ENCODE measurements at regions not wholly inside any gene's neighbourhood (a gene's known extent, or its start where the extent isn't known, plus 50 kb on each side); places are given as distances from the start of the nearest gene placed in this dataset.

DNA sequence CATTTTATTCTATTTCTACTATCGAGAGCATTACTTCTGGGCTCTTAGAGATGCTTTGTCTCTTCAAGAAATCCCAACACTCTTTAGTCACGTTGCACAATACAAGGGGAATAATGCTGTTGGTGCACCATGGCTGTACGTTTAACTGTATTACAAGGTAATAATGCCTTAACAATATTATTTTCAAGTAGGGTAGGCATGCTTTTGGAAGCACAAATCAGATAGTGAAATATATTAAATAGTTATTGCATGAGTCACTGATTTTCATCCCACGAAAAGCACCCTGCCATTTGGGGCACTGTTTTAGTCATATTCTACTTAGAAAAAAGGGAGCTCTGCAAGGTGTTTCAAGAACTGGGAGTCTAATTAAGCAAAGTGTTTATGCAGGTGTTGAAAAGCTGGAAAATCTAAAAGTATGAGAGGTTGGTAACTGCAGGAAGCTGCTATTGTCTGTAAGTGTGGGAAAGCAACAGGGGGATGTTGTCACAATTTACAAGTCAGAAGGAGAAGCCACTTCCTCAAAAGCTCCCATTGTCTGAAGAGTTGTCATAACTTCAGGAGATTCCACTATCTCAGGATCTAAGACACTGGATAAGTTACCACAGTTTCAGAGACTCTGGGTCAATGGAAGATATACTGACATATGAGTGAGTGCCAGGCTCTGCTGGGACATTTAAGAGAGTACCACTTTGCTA lies 218.2 kb downstream of the JRKL start:
- no peak for DNase-seq (ENCODE audit: low read depth)

DNA sequence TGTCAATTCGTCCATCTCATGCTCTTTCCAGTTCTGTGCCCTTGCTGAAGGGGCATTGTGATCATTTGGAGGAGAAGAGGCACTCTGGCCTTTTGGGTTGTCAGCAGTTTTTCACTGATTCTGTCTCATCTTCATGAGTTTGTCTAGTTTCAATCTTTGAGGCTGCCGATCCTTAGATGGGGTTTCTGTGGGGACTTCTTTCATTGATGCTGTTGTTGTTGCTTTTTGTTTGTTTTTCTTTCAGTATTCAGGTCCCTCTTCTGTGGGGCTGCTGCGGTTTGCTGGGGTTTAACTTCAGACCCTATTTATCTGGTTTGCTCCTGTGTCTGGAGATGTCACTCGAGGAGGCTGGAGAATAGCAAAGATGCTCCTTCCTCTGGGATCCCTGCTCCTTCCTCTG lies 224.3 kb downstream of the JRKL start:
- DNase-seq (ENCODE audit: low read depth) = no peak

DNA sequence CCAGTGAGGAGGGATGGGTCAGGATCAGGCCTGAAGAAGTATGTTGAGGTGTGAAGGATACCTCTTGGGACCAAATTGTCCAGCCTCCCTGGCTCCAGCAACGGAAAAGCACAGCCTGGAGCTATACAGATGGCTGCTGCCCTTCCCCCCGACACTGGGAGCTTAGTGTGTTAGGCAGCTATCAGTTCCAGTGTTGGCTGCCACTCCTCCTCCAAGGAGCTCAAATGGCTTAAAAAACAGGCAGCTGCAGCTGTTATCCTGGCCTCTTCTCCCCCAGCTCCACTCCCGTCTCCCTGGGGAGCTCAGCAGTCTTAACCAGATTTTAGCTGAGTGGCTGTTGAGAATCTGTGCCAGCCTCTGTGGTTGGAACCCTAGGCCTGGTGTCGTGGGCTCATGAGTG lies 225.0 kb downstream of the JRKL start:
- DNase-seq (ENCODE audit: low read depth) = no peak

DNA sequence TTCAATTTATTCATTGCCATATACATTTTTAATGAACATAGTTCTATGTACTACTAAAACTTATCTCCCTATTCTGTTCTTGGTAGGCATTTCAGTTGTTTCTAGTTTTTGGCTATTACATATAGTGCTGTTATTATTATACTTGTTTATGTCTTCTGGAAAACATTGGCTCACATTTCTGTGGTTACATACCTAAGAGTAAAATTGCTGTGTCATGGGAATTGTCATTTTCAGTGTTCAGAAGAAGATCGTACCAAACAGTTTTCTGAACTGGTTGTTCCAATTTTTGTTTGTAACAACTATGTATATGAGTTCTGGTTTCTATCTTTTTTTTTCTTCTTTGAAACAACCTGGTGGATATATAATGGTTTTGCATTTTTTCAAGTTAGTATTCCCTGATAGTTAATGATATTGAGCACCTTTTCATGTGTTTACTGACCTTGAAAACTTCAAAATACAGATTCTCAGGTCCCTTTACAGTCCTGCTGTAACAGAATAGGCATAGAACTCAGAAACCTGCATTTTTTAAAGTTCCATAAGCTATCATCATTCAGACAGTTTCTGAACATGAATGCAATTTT lies 230.7 kb downstream of the JRKL start:
- DNase-seq (ENCODE audit: low read depth) = no peak

DNA sequence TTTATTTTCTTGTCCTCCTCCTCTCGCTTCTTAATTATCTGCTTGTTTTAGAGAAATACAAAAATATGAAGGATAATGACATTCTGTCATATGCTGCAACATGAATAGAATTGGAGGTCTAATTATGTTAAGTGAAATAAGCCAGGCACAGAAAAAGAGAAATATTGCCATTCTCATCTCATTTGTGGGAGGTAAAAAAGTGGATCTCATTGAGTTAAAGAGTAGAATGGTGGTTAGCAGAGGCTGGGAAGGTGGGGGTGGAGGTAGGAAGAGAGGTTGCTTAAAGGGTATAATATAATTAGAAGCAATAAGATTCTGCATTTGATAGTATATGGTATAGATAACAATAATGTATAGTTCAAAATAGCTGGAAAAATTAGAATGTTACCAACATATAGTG lies 231.3 kb downstream of the JRKL start:
- DNase-seq (ENCODE audit: low read depth) = no peak

DNA sequence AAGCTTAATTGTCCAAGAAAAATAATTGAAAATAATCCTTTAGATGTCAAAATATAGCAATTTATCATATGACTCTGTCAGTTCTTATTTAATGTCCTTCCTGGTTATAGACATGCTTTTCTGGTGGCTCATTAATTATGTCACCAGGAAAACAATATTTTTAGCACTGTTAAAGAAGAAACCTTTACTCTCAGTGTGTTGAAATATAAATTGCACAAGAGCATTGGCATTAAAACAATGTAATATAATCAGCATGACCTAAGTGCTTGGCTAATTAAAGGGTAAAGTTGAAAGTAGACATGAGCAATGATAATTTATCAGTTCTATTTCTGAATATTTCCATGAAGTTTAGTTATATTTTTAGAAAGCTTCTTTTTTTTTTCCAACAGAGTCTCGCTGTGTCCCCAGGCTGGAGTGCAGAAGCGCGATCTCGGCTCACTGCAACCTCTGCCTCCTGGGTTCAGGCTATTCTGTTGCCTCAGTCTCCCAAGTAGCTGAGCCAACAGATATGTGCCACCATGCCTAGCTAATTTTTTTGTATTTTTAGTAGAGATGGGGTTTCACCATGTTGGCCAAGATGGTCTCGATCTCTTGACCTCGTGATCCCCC lies 232.3 kb downstream of the JRKL start:
- DNase-seq (ENCODE audit: low read depth) = no peak

DNA sequence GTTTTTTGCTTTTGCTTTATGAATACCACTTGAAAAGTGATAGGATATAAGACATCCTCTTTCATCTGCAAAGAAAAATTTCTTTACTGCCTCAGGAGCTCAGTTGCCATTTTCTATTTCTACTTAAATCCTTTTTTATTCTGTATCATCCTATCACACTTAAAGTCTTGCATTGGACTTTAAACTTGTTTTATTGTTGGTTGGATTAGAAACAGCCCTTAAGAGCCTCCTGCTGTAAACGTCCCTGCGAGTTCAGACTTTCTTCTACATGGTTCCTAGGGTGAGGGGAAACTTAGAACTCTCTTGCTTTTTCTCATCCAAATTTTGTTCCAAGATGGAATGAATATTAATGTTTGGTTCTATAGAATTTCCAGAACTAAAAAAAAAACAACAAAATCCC lies 234.3 kb downstream of the JRKL start:
- no peak for DNase-seq (ENCODE audit: low read depth)

DNA sequence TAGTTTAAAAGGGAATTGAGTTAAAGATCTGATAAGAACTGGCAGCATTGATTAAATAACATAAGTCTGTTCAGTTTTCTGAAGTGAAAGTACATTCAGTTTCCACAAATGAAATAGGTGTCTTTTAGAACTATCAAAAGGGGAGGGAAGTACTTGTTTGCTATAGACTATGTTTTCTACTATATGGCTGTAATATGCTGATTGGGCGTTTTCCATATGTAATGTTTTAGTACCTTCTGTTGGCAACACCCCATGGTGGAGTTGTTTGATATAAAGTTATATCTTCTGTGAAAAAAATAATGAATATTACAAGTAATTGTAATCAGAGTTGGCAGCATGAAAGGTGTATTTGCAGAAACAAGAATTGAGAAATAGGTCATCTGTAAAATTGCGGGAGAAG lies 237.6 kb downstream of the JRKL start:
- no peak for DNase-seq (ENCODE audit: low read depth)

DNA sequence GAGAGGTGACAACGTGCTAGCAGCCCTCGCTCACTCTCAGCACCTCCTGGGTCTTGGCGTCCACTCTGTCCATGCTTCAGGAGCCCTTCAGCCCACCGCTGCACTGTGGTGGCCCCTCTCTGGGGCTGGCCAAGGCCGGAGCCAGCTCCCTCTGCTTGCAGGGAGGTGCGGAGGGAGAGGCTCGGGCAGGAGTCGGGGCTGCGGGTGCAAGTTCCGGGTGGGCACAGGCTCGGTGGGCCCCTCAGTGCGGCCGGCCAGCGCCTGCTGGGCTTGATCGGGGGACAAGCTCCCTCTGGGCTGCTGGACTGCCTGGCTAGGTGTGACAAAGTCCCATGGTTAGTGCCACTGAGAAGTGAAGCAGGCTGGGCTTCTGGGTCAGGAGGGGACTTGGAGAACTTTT lies 245.8 kb downstream of the JRKL start:
- no peak for DNase-seq (ENCODE audit: low read depth)

DNA sequence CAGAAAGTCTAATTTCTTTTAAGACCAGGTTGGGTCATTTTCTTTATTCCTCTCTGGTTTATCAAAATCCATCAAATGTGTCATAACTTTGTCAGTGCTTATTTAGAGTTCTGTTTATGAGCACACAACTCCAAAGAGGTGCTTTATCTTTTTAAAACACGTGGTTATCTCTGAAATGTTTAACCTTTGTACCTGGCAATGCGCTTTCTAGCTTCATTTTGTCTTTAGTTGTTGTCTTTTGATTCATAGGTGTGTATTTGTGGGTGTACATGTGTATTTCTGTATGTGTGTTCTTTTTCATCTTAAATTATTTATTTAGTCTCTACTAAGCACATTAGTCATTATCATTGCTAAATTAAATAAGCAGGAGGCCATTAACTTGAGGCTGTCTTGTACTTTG lies 251.4 kb downstream of the JRKL start:
- DNase-seq (ENCODE audit: low read depth) = no peak

DNA sequence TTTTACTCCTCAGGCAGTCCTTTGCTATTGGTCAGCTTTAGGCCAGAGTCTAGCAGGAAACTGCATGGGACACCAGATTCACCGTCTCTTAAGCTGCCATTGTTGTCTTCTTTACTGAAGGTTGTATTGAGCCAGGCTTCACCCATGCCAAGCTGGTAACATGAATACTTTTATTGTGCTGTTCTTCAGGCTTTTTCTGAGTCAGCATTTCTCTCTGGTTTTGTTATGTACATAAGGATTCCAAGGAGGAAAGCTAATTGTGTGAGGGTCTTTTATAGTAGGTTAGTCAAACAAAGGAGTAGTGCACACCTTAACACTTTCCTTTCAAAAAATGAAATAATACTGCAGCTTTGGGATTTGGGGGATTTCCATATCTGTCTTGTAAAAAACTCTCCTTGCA lies 252.8 kb downstream of the JRKL start:
- DNase-seq (ENCODE audit: low read depth) = no peak

DNA sequence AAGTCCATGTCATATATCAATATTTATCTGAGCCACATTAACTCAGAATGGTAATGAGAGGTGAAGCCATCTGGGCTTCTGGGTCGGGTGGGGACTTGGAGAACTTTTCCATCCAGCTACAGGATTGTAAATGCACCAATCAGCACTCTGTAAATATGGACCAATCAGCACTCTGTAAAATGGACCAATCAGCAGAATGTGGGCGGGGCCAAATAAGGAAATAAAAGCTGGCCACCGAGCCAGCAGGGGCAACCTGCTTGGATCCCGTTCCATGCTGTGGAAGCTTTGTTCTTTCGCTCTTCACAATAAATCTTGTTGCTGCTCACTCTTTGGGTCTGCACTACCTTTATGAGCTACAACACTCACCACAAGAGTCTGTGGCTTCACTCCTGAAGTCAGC lies 253.4 kb downstream of the JRKL start:
- no peak for DNase-seq (ENCODE audit: low read depth)

DNA sequence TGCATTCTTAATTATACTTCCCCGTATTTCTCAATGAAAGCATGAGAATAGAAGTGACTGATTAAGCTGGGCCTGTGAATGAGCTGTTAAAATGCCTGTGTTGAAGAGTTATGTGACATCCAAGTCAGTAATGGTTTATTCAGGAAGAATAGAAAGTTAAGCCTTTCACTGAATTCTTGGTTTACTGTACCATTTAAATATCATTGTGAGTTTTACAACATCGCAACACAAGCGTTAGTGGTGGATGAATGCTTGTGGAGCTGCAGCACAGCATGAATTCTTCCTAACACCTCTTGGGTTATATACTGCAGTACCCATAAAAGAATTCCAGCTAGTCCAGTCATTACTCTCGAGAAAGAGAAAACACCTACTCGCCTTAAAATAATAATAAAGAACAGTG lies 257.8 kb downstream of the JRKL start:
- DNase-seq (ENCODE audit: low read depth) = no peak

DNA sequence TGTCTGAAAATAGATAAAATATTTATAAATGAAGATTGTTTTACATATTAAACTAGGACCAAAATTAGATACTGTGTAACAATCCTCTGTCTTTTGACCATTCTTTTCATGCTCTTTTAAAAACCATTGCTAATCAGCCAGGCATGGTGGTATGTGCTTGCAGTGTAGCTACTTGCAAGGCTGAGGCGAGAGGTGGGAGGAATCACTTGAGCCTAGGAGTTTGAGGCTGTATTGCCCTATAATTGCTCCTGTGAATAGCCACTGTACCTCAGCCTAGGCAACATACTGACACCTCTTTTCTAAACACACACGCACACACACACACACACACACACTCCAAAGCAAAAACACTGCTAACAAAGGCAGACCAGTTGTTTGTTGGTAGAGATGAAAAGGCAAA lies 259.2 kb downstream of the JRKL start:
- no peak for DNase-seq (ENCODE audit: low read depth)

DNA sequence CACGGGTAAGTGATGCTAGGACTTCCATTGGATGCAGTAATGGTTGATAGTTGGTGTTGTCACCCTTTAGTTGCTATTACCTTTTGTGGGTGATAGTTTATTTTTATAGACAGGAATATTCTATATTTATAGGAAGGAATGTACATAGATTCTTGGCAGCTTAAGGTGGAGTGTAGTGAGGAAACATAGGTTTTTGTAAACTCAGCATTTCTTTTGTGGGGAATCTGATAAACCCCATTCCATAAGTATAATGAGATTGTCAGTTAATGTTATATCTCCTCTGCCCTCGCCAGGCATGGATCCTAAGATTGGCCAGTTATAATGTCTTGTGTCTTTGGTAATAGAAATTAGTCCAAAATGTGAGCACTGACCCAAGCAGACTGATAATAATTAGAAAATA lies 262.7 kb downstream of the JRKL start:
- DNase-seq (ENCODE audit: low read depth) = no peak

DNA sequence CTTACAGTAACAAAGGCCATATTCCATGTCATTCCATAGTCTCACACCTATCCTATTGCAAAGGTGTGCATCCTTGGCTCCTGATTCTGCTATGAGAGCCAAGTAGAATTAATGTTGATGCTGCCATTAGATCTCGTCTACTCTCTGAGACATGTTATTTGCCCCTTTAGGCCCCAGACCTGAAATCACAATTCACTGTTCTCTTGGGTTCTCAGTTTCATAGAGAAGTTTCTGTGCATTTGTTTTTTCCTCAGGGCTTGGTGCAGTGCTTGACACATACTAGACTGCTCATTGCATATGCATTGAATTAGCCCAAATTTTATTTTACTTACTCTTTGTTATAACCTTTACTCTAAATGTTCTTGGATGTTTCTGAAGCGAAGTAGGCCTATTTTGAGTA lies 265.7 kb downstream of the JRKL start:
- DNase-seq (ENCODE audit: low read depth) = no peak

DNA sequence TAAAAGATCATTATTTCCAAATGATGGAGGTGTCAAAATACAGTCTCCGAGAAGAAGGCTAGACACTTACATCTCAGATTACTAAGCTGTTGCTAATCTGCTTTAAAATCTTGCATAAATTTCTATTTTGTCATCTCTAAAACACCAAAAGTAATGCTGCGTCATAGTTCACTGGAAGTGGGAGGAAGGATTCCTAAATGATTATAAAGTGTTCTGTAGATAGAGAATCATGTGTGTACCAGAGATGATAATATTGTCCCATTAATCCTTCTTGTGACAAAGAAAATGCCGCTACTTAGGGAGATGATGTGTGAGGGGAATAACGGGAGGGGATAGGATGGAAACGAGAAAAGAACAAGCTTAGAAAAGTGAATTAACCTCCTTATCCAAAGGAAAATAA lies 268.6 kb downstream of the JRKL start:
- no peak for DNase-seq (ENCODE audit: low read depth)

DNA sequence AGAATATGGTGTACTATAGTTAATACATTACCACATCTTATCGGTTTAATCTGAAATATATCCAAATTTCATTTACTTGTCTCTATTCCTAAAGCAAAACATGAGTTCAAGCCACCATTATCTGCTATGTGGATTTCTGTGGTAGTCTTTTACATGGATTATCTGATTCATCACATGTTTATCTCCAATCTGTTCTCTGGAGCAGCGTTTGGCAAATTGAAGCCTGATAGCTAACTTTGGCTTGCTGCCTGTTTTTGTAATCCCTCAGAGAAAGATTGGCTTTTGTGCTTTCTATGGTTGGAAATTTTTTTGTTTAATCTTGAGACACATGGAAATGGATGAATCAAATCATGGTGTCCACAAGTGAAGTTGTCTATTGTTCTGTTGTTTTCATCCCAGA lies 274.3 kb downstream of the JRKL start:
- no peak for DNase-seq (ENCODE audit: low read depth)

DNA sequence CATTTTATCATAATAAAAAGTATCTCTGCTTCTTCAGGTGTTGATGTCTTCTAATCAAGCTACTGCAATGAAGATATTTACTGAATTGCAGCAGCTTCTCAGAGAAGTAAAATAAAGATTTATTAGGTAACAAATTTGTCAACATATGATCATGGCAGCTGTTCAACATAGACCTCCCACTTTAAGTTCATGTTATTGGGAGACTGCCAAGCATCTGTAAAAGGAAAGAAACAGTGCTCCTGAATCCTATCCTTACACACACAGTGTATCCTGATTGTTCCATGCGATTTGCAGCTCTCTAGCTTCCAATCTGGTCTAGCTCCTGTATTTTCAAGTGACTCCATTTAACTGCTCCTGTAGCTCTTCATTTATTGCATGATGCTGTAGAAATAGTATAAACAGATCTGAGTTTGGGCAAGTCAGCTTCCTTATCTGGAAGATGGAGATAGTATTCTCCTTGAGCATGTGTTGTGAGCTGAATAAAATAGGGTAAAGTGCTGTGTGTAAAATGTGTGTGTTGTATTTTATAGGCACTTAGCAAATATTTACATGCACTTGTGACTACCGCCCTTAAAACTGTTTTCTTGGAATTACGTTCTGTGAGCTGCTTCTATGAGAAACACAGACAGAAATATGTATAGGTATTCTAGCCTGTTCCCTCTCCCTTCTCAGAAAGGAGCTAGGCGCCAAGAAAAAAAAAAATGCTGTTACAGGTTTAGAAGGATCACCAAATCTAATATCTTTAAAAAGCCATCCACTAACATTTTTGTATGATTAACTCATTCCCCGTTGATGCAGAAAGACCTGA lies 290.6 kb downstream of the JRKL start:
- DNase-seq (ENCODE audit: low read depth) = no peak

DNA sequence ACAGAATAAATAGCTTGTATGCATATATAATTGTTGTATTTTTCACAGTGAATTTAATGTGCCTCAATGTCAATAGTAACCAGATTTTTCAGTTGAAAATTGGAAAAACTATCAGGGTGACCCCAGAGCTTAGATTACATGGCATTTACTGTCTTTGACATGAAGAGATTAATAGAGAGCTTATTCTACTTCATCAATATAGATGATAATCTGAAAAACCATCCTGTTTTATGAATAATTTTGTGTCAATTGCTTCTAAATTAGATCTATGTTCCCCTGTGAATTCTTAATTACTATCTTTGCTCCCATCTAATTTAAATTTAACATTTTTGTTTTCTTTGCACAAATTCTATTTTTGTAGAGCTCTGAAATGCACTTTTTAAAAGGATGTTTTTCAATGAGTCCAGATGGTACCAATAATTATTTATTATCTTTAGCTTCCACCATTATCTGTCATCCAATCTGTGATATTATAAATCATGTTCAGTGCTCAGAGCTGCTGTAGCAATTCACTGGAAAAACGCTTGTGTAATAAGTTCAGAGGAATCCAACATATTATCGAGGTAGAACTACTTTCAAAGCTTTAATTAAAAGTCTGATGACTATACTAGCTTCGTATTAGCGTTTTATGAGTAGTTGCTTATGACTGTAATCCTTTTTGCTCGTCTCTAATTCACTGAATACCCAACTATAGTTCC lies 291.4 kb downstream of the JRKL start:
- DNase-seq (ENCODE audit: low read depth) = no peak

DNA sequence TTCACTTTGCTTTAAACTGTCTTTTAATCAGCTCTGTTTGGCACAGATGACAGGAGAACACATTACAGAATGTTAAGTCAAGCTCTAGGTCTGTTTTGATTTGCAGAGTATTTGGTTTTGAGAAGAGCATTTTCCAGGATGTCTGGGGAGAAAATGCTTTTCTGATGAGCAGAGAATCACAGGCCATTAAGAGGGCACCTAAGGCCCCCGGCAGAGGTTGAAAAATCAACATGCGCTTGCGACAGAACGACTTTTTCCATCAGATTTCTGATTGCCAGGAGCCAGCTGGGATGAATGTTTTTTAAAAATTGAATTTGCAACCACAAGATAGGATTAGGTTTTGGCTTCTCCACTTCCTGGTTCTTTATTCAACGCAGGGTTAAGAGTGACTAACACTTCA lies 304.5 kb downstream of the JRKL start:
- no peak for DNase-seq (ENCODE audit: low read depth)

DNA sequence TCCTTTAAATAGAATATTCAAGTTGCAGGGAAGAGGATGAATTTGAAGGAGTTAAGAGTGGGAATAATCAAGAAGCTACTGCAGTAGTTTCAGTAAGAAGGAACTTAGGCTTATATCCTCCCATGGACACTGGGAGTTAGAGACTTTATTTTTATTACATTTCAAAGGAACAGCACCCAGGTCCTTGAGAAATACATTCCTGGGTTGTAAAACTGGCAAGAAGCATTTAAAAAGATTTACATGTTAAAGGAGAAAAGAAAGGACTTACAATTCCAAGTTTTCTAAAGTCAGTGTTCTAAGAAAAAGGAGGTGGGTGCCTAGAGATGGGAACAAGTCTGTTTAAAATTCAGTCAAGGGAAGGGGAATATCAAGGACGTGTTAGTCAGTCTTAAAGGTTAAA lies 306.9 kb downstream of the JRKL start:
- DNase-seq (ENCODE audit: low read depth) = no peak

Measured in Daoy (cell line).